Kidney tubule cell (primary cell): ENCODE measurements at regions not wholly inside any gene's neighbourhood (a gene's known extent, or its start where the extent isn't known, plus 50 kb on each side); places are given as distances from the start of the nearest gene placed in this dataset.
A peak's percentile ranks its signal among the peaks of the same experiment; 100 is the strongest.

ENCODE experiments used
- DNase-seq: peaks from one replicate; pipeline ENCODE4 v3.0.0-alpha.2; 2018; ENCODE audit warnings: low spot score

- peak; percentile 45 for DNase-seq
These were observed 963.2 kb downstream of the ROBO2 start for GRCh38 chr3:78003090-78003489.

DNA sequence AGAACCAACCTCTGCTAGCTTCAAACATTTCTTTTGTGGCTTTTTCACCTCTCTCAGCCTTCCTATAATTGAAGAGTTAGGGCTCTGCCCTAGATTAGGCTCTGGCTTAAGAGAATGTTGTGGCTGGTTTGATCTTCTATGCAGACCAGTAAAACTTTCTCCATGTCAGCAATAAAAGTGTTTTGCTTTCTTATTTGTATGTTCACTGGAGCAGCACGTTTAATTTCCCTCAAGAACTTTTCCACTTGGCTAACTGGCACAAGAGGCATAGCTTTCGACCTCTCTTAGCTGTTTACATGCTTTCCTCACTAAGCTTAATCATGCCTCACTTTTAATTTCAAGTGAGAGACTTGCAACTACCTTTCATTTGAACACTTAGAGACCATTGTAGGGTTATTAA is 964.7 kb downstream of the ROBO2 start:
- peak; percentile 31 for DNase-seq

DNA sequence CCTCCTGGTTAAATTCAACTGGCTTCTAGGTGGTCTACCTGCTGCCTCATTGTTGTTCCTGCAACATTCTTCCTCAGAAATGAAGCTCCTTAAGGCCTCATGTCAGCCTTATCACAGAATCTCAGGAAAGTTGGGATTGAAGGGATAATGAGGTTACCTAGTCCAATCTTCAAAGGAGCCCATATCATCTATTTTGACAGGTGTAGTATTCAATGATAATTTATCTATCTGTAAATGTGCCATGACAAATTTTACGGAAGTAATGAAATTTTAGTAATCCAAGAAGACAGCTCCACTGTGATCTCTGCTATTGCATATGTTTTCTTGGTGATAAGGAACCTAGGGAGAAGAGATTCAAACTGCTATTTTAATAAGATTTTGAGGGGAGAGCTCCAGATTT is 973.8 kb downstream of the ROBO2 start:
- no peak for DNase-seq

GRCh38 chr3:78015856-78016255 is 976.0 kb downstream of the ROBO2 start:
- no peak for DNase-seq

DNA sequence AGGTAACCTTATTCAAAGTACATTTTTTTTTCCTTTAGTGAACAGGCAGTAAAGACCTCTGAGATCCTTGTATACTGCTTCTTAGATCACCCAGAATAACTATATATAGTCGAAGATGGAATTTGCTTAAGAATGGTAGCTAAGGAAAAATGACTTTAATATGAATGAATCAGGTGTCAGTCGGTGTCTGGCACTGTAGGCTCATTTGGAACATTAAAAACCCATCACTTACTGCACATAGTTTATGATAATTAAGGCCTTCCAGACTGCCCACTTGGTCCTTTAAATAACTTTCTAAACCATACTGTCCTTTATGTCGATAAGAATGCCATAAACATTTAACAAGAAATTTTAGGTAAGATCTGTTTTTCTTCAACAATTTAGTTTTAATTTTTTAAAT is 981.8 kb downstream of the ROBO2 start:
- DNase-seq: no peak

DNA sequence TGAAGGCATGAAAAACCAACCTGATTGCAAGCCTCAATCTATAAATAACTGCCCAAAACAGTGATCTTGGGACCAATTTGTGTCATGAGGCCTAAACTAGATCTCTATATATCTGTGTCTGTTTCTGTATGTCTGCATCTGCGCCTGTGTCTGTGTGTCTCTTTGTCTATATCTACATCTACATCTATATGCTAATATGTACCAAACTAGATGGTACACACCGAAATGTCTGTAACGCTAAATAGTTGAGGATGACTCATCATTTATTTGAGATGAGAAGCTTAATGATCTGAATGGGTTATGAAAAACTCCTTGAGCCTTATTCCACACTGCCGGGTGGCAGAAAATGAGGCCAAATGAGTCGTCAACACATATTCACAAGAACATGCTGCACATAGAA is 982.3 kb downstream of the ROBO2 start:
- DNase-seq: no peak

GRCh38 chr3:78023257-78023656 is 983.4 kb downstream of the ROBO2 start:
- DNase-seq: no peak

- DNase-seq: no peak
These were observed 986.0 kb downstream of the ROBO2 start for GRCh38 chr3:78025916-78026315.

DNA sequence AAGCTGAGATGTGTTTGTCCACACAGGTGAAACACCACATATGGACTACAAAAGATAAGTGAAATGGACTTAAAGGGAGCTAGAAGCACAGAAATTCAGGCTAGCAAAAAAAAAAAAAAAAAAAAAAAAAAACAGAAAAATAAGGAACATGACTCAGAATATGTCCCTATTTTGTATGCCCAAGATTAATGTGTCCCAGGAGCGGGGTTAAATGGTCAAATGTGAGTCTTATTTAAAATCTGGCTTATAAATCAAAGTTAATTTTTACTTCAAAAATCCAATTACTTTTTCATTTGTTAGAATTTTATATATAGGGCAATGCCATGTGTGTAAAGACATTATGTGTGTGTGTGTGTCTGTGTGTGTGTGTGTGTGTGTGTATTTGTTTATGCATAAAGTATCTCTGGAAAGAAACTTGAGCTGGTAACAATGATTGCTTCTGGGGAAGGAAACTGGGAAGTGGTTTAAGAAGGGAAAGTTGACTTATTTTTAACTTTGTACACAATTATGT is 986.5 kb downstream of the ROBO2 start:
- no peak for DNase-seq

DNA sequence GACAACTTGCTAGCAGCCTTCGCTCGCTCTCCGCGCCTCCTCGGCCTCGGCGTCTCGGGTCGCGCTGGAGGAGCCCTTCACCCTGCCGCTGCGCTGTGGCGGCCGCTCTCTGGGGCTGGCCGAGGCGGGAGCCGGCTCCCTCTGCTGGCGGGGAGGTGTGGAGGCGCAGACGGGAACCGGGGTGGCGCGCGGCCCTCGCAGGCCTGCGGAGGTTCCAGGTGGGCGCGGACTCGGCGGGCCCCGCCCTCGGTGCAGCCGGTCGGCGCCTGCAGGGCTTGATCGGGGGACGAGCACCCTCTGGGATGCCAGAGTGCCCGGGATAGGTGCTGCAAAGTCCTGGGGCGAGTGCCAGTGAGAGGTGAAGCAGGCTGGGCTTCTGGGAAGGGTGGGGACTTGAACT is 989.9 kb downstream of the ROBO2 start:
- no peak for DNase-seq

- DNase-seq: no peak
These were observed 995.3 kb downstream of the ROBO2 start for GRCh38 chr3:78035131-78035641.

DNA sequence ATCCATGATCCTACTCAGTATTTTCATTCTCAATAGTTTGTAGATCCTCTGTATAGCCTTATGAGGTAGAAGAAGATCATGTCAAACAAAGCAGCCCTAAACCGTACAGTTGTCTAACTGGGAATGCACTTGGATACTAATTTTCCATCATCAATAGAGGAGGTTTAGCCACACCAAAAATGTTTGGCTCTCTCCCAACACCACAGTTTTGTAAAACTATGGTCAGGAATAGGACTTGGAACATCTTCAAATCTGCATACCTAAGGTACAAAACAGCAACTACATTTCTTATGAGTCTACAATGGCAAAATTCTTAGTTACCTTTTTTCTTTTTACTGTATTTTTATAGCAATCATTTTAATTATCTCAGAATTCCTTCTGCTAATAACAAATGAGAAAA is 1001.6 kb downstream of the ROBO2 start:
- DNase-seq: peak; percentile 47

GRCh38 chr3:78046566-78046965 is 1006.7 kb downstream of the ROBO2 start:
- no peak for DNase-seq

DNA sequence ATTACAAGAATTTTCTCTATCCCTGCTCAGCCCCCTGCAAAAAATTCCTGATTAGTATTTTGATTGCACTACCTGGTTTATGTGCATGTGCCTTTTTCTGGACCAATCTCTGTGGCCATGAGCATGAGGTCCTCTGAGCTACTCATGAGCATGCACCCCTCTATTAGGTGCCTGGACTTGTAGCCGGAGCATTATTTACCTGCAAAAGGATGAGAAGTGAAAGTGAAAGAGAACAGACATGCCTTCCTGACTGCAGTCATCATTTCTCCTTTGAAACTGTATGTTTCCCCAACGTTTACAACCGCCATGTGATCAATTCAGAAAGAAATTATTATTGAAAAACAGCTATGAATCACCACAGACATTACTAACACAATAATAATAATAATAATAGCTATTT is 1008.8 kb downstream of the ROBO2 start:
- peak; percentile 20 for DNase-seq

GRCh38 chr3:78049521-78049920 is 1009.6 kb downstream of the ROBO2 start:
- DNase-seq: no peak

DNA sequence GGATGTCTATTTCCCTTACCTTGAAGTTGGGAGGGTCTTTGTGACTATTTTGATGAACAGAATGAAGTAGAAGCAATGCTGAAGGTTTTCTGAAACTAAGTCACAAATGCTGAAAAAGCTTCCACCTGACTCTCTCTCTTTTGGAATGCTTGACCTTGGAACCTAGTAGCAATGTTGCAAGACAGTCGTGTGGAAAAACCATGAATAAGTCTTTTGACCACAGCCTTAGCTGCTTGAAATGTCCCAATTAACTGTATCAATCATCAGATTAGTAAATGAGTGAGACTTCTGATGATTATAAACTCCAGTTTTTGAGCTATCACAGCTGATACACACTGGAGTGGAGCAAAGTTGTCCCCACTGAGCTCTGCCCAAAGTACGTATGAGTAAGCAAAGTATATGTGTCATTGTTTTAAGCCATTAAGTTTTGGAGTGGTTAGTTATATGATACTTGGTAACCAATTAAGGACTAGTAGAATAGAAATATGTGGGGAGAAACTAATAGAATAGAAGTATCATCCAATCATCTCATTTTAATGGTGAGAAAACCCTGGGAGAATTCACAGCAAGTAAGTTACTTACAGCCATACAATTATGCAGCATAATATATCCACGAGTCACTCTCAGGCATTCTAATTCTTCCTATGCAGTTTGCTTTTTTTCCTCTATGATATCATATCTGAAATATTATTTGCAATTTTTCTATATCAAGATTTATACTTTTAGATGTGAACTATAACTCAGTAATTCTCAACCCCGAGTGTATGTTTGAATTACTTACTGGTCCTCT is 1010.6 kb downstream of the ROBO2 start:
- peak; percentile 87 for DNase-seq

GRCh38 chr3:78052746-78053145 is 1012.8 kb downstream of the ROBO2 start:
- no peak for DNase-seq

DNA sequence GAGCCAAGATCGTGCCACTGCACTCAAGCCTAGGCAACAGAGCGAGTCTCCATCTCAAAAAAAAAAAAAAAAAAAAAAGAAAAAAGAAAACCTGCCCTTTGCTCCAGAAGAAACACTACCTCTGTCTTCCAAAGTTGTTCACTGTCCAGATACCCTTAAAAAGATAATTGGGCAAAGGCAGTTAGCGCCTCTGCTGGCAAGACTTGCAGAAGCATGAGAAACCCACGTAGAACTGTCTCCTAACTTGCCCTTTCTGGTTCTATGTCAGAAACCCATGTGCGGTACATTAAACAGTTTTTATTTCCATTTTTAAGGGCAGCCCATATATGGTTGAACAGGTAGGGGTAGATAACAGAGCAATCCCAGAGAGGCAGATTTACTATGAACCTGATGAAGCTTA is 1026.4 kb downstream of the ROBO2 start:
- no peak for DNase-seq

DNA sequence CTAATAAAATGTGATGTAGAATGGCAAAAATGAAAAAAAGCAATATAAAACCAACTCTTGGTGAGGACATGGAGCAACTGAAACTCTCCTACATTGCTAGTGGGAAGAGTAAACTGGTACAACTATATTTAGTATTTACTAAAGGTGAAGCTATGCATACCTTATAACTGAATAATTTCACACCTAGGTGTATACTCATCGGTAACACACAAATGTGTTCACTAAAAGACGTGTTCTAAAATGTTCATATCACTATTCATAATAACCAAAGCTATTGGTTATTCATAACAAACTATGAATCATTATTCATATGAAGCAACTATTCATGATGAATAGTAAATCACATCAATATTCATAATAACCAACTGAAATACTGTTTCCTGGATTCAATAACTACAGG is 1030.3 kb downstream of the ROBO2 start:
- DNase-seq: no peak

- DNase-seq: no peak
These were observed 1036.5 kb downstream of the ROBO2 start for GRCh38 chr3:78076379-78076778.

- DNase-seq: no peak
These were observed 1037.3 kb downstream of the ROBO2 start for GRCh38 chr3:78077178-78077577.

GRCh38 chr3:78077842-78078241 is 1037.9 kb downstream of the ROBO2 start:
- no peak for DNase-seq

DNA sequence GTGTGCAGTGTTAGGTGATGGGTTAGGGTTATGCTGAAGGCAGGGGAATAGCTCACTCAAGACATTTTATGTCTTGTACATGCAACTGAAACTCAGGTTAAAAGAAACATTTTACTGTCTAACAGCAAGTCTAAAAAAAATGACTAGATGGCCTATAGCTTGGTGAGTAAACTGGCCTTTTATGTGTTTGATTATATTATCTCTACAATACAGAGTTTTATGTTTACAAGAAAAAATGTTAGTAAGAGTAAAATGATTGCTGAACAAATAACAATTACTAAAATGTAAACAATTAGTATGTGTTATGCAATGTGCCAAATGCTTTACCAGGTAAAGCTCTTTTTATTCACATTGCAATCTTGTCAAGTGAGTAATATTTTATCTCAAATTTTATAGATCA is 1039.6 kb downstream of the ROBO2 start:
- no peak for DNase-seq

- peak; percentile 83 for DNase-seq
These were observed 1046.3 kb downstream of the ROBO2 start for GRCh38 chr3:78086150-78086549.
